Type B pancreatic cell (in vitro differentiated cells): ENCODE measurements at regions not wholly inside any gene's neighbourhood (a gene's known extent, or its start where the extent isn't known, plus 50 kb on each side); places are given as distances from the start of the nearest gene placed in this dataset.

Experiments
- DNase-seq: peaks from one replicate; pipeline ENCODE4 v3.0.0; 2021; ENCODE audit warnings: mixed read lengths; ENCODE audit not compliant: unreplicated experiment; ENCODE audit errors: extremely low spot score
- H3K27ac Mint-ChIP-seq: 2 replicates; pipeline ENCODE4 v1.8.0; 2021; ENCODE audit warnings: mild to moderate bottlenecking, mixed read lengths
- H3K27me3 Mint-ChIP-seq: 2 replicates; pipeline ENCODE4 v1.8.0; 2021; ENCODE audit warnings: mixed read lengths
- H3K36me3 Mint-ChIP-seq: 2 replicates; pipeline ENCODE4 v1.8.0; 2021; ENCODE audit warnings: mixed read lengths
- H3K4me1 Mint-ChIP-seq: one replicate; pipeline ENCODE4 v1.8.0; 2021; ENCODE audit warnings: mixed read lengths; ENCODE audit not compliant: unreplicated experiment
- H3K4me3 Mint-ChIP-seq: 2 replicates; pipeline ENCODE4 v1.8.0; 2021; ENCODE audit warnings: mild to moderate bottlenecking, mixed read lengths
- H3K9me3 Mint-ChIP-seq: 2 replicates; pipeline ENCODE4 v1.8.0; 2021; ENCODE audit warnings: mixed read lengths
- CTCF ChIP-seq: fragments of 200-600 bp; sonication (generic); conservative IDR thresholded peaks from 2 replicates; pipeline ENCODE4 v1.5.0; 2021; ENCODE audit warnings: antibody characterized with exemption, mild to moderate bottlenecking

- Mint-ChIP-seq H3K4me3 (no peak overlapping the region), H3K36me3 (no peaks in the 10 kb centered on the region), H3K27me3 (peaks cover 18% of the 10 kb centered on the region), H3K27ac (no peak overlapping the region), H3K9me3 (no peaks in the 10 kb centered on the region), H3K4me1 (peaks cover 20% of the 10 kb centered on the region)
- DNase-seq = peak; percentile 45
- TF ChIP-seq CTCF = peak; percentile 26
Measured at GRCh38 chr10:44853148-44853734, 57.9 kb upstream of the TMEM72 start.

DNA sequence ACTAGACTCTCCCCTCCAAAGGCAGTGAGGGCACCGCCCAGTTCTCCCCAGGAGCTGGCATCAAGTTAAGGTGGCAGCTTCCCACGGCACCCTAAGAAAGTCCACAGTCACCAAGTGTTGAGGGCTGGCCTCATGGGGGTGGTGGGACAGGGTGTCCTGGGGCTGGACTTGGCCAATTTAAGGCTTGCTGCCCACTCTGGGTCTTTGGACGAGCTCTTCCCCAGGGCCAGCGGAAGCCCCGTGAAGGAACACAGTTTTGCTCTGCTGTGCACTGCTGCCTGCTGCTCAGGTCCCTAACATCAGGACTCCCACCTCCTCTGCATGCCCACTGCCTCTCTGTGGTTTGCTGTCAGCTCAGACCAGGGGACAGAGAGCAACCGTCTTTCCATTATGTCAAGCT, 57.3 kb upstream of the TMEM72 start:
- peak; percentile 62 for DNase-seq
- Mint-ChIP-seq H3K4me3 (no peak overlapping the region), H3K27me3 (peaks cover 18% of the 10 kb centered on the region), H3K36me3 (no peaks in the 10 kb centered on the region), H3K4me1 (peaks cover 20% of the 10 kb centered on the region), H3K27ac (no peak overlapping the region), H3K9me3 (no peaks in the 10 kb centered on the region)
- no peak for TF ChIP-seq CTCF

DNA sequence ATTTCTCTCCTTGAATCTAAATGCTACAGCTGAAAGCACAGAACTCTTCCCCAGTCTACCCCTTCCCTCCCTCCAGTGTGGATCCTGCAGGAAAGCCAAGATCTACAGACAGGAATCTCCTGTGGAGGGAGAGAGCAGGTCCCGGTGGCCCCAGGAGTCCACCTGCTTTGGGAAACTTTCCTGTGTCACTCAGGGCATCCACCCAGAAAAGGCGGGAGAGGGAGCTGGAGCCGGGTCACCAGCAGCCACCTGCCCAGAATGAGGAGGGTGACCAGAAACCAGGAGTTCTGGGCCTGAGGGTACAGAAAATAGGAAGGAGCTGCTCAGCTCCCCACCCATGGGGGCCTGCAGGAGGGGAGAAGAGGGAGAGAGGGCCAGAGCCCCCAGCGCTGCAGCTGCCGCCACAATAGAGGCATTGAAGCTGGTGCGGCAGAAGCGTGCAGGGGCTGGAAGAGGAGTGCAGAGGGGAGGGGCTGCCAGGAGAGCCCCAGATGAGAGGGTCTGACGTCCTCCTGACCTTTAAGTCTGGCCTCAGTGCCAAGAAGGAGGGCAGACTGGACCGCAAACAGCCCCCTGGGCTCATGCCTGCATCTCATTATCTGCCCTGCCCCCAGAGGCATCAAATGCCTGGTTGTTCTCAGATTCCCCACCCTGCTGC, 56.3 kb upstream of the TMEM72 start:
- peaks cover 20% of the 10 kb centered on the region for H3K4me1 Mint-ChIP-seq
- TF ChIP-seq CTCF = no peak
- H3K9me3 Mint-ChIP-seq = no peaks in the 10 kb centered on the region
- peak; percentile 49 for DNase-seq
- H3K27ac Mint-ChIP-seq = no peak overlapping the region
- H3K36me3 Mint-ChIP-seq = no peaks in the 10 kb centered on the region
- H3K4me3 Mint-ChIP-seq = no peak overlapping the region
- H3K27me3 Mint-ChIP-seq = peaks cover 21% of the 10 kb centered on the region

- DNase-seq = no peak
- Mint-ChIP-seq H3K4me3 (no peak overlapping the region), H3K27ac (no peak overlapping the region), H3K27me3 (peaks cover 21% of the 10 kb centered on the region), H3K4me1 (peaks cover 20% of the 10 kb centered on the region), H3K36me3 (no peaks in the 10 kb centered on the region), H3K9me3 (no peaks in the 10 kb centered on the region)
- TF ChIP-seq CTCF = no peak
Measured at GRCh38 chr10:44856696-44857095, 54.4 kb upstream of the TMEM72 start.

GRCh38 chr10:44857363-44858016, 53.6 kb upstream of the TMEM72 start:
- peaks cover 24% of the 10 kb centered on the region for H3K4me1 Mint-ChIP-seq
- H3K27ac Mint-ChIP-seq = peak overlapping the region; percentile 34
- peaks cover 20% of the 10 kb centered on the region for H3K27me3 Mint-ChIP-seq
- no peaks in the 10 kb centered on the region for H3K9me3 Mint-ChIP-seq
- peak; percentile 76 for DNase-seq
- H3K36me3 Mint-ChIP-seq = no peaks in the 10 kb centered on the region
- peak; percentile 99 for TF ChIP-seq CTCF
- no peak overlapping the region for H3K4me3 Mint-ChIP-seq
